GM19351 (cell line): ENCODE measurements at regions not wholly inside any gene's neighbourhood (a gene's known extent, or its start where the extent isn't known, plus 50 kb on each side); places are given as distances from the start of the nearest gene placed in this dataset.
"Not testable (repeated sequence)": the region's sequence is repeated elsewhere in the genome, so short reads cannot be mapped to it uniquely, and the experiment has no call there.

Experiments
- ATAC-seq: cut with Tn5 transposase; IDR thresholded peaks from one replicate; pipeline ENCODE4 v1.9.1; 2021; ENCODE audit warnings: mild to moderate bottlenecking, moderate library complexity; ENCODE audit not compliant: unreplicated experiment

DNA sequence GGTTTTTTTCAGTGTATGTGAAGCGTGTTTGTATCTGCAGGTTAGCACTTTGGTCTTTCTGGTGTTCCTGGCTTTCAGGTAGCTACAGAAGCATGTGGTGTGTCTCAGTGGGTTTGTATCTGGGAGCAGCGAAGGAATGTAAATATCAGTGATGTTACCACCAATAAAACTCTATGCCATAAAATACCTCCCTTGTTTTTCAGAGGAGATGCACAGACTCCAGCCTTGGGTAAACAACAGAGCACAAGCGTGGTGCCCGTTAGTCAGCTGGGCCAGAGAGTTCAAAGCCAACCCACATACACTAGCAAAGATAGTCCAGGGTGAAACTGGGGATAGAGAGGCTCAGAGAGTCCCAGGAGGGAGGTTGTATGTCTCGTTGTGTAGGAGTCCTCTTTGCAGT is 393.8 kb downstream of the SMOC2 start:
- no peak for ATAC-seq

DNA sequence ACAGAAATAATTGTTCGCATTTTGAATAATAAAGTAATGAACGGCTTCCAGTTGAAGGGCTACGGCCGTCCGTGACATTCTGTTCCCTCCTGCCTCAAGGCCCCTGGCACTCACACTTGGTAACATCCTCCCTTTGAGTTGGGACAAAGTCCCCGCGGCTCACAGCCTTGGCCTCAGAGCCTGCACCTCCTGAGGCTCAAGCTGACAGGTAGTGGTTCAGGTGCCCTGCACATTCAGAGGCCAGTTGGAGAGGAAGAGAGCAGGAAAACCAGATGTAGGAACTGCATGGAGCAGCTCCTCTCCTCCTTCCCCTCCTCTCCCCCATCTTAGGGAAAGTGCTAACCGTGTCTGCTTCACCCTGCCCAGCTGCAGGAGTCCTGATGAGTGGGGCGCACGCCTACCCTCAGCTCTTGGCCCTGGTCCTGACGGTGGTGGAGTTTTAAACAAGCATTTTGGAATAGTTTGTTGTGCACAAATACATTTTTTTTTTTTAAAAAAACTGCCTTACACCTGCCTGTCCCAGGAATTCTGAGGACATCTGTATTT is 393.1 kb downstream of the SMOC2 start:
- no peak for ATAC-seq

DNA sequence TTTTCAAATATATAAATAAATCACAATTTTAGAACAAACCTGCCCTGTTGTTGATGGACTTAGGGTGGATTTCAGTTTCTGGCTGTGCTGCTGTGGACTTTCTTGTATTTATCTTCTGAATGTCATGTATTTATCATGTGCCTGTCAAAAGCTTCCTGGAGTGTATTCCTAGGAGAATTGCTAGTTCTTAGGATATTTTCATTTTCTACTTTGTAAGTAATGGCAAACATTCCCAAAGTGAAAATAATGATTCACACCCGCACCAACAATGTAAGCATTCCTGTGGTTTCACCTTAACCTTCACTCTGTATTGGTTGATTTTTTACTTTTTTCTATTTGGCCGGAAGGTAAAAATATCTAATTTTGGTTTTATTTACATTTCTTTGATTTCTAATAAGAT is 387.8 kb downstream of the SMOC2 start:
- ATAC-seq, result no peak

DNA sequence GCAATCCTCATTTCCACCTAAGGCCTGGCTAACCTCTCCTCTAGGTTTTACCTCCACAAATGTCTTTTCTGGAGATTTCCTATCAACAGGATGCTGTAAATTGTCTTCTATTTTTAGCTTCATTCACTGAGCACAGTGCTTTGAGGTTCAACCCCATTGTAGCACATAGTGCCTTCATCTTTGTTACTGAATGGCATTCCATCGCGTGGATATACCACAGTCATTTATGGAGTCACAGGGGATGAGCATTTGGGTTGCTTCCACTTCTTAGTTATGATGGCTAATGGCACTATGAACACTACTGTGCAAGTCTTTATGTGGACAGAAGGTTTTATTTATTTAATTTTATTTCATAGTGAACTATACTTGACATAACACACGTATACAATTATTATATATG is 387.1 kb downstream of the SMOC2 start:
- ATAC-seq, result no peak

DNA sequence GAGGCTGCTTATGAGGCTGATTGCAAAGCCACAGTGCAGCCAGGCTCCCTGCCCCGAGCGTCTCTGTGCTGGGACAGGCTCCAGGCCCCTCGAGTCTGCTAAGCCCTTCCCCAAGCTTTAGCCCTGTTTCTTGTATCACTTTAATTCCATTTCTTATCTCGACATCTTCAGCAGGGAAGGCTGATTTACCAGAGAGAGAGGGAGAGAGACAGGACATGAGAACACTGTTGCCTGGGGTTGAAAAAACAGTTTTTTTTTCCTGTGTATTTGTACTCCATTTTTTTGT is 386.5 kb downstream of the SMOC2 start:
- ATAC-seq, result no peak

DNA sequence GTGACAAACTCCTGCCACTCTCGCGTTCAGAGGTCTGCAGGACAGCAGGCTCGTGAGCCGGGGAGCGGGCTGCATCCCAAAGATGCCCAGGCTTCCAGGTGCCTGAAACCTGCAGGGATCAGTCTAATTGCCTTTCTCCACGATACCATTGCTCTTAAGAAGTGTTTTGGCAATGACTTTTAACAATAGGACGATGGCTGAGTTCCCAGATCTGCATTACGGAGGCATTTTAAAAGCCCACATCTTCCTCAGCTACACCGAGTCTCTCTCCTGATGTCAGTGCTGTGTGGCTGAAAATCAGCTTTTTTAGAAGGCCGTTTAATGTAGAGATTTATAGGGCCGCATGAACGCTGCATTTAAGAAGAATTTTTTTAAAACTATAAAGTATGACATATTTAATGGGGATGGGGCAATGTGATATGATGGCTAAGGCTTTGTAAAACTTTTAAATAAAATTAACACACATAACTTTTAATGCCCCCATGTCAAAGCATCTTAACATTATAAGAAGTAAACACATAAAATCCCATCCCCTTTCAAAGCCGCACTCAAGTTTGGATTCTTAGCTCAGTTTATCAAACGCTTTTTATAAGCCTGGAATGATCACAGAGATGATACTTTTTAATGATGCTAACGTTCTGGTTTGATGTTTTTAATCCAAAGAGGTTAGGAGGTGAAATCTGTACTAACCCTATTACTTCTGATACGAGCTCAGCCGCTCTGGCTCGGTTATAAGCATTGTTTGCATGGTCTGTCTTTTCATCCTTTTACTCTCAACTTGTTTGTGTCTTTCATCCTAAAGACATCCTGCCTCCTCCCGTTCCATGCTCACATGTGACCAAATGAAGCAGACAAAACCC is 386.0 kb downstream of the SMOC2 start:
- ATAC-seq, result no peak

DNA sequence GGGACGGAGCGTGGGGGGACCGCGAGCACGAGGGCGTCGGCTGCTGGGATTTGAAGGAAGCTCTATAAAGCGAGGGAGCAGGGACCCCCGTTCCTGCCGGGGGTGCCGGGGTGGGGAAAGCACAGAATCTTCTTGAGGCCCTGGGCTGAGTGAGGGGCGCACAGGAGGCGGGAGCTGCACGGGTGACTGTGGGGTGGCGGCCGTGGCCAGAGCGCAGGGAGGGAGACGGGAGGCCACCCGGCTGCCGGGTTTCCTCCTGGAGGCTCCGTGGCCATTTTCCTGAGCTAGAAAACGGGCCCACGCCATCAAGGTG is 385.1 kb downstream of the SMOC2 start:
- no peak for ATAC-seq

DNA sequence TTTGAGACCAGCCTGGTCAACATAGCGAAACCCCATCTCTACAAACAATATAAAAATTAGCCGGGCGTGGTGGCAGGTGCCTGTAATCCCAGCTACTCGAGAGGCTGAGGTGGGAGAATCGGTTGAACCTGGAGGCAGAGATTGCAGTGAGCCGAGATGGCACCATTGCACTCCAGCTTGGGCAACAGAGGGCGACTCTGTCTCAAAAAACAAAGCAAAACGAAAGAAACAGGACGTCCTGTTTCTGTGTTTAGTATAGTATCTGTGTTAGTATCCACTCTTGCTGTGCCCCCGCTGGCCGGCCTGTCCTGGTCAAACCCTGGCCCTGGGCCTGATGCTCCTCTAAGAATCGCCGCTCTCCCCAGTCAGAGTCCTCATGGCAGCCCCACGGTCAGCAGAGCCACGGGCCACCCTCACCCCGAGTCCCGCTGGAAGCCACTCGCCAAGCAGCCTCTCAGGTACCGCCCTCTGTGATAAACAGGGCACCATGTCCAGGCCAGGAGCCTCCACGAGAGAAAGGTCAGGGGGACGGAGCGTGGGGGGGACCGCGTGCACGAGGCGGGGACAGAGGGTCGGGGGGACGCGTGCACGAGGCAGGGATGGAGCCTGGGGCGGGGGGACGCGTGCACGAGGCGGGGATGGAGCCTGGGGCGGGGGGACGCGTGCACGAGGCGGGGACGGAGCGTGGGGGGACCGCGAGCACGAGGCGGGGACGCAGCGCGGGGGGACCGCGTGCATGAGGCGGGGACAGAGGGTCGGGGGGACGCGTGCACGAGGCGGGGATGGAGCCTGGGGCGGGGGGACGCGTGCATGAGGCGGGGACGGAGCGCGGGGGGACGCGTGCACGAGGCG is 384.5 kb downstream of the SMOC2 start:
- no peak for ATAC-seq

DNA sequence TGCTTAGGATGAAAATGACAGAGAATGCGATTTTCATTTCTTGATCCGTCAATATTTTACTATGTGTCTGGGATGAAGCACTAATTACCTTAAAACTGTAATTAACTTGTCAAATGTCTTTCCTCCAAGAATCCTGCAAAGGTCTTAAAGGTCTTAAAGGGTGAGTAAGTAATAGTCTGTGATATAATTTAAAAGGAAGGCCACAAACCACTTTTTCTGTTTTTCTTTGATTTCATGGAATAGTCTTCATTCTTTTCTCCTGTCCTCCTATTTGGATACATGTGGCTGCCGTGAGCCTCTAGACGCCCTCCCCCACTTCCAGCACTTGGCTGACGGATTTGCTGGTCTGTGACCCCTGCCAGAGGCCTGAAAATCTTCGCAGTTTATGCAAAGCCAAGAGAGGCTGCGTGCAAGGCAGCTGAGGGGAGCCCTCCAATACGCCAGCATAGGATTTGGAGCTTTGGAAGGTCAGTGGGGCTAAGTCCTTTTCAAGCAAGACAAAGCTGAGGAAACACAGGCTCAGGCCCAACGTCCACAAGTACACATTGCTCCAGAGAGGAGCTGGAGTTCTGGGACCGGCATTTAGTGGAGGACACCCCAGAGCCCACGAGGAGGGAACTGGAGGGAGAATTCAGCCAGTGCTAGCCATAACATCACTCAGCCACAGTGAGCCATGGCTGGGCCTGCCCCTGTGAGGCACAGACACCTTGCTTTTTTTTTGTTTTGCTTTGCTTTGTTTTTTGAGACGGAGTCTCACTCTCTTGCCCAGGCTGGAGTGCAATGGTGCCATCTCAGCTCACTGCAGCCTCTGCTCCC is 382.6 kb downstream of the SMOC2 start:
- no peak for ATAC-seq

DNA sequence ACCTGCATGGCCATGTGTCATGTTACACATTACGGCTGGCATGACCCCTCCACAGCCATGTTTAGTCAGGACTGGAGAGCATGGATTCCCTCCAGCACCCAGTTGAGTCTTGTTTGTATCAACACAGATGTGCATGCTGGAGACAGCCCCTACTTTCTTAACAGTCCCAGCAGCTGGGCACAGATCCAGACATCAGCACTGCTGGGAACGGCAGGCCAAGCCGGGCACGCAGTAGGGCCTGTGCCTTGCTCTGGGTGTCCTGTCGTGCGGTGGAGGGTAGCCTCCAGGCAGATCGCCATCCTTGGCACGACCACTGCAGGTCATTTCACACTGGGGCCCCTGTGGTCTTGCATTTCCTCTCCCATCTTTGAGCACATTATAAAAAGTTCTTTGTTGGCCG is 381.4 kb downstream of the SMOC2 start:
- ATAC-seq, result no peak

DNA sequence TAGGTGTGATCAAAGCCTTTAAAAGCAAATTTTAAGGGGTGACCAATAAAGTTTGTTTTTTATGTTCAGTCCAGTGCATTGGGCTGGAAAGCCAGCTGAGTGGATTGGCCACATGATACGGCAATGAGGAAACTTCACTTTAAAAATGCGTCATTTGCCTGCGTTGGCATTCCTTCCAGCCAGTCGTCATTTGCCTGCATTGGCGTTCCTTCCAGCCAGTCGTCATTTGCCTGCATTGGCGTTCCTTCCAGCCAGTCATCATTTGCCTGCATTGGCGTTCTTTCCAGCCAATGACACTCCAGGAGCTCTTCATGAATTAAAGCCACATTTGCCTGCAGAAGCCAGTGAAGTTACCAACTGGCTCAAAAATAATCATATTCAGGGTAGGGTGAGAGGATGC is 378.6 kb downstream of the SMOC2 start:
- ATAC-seq, result no peak

DNA sequence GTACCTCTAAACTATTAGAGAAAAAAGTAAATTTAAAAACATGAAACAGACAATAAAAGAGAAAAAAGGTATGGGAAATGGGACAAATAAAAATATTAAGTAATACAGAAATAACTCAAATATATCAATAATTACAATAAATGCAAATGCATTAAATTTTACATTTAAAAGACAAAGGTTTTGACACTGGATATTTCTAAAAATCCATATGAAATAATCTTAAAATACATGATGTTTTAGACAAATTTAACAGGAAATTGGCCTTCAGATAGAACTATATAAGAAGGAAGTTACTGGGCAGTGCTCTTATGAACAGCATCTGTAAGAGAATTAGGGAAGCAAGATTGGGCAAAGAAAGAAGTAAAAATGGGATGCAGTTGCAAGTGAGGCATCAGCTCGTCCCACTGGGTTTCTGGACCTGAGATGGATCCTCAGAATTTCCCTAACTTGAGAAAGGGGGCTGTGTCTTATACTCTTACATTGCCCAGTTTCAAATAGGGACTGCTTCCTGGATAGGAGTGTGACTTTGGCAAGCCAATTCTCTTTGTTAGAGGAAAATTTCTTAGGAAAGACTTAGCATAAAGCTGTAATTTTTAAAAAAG is 376.7 kb downstream of the SMOC2 start:
- ATAC-seq, result no peak

DNA sequence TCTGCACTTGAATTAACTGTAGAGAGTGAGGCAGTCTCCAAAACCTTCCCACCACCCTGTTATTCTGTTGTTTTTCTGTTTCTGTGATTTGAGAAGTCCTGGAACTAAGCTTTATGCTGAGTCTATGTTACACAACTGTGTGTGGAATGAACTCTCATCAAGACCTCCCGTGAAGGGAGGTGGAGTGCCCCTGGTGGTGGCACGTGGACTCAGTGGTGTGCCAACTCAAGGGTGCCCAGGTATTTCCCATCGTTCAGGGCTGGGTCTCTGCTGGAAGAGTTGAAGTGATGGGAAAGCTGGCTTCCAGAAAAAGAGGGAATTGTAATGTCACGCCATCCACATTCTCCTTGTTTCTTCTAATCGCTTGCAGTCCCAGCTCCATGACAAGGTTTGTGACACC is 374.2 kb downstream of the SMOC2 start:
- ATAC-seq, result no peak

DNA sequence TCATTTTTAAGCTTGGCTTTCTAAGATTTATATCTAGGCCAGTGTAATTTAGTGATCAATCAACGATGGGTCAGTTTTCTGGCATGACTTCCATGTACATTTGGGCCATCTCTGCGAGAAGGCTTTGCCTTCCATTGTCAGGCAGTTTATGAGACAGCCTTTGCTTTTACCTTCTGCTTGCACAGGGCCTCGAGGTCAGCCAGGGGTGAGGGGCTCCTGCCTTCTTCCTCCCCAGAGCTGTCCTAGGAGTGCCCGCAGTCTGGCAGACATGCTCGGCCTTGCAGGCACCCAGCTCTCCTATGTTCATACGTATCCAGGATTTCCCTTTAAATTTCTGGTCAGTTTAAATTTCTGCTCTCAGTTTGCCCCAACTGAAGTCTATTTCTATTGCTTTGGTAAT is 367.2 kb downstream of the SMOC2 start:
- no peak for ATAC-seq

DNA sequence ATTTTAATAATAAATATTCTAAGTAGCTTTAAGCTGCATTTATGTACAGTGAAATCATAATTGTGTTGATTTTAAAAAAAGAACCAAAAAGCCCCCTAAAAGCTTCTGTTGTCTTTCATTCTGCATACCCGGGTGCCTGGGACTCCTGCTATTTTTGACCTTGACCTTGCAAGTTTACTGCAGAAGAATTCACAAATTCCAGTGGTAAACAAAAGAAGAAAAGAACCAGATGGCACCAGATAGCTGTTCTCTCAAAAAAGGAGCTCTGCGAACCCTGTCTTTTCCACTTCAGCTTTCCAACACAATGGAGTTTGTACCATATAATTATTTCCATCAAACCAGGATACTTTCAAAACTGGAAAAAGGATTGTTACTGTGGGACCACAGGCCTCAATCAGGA is 363.3 kb downstream of the SMOC2 start:
- no peak for ATAC-seq

DNA sequence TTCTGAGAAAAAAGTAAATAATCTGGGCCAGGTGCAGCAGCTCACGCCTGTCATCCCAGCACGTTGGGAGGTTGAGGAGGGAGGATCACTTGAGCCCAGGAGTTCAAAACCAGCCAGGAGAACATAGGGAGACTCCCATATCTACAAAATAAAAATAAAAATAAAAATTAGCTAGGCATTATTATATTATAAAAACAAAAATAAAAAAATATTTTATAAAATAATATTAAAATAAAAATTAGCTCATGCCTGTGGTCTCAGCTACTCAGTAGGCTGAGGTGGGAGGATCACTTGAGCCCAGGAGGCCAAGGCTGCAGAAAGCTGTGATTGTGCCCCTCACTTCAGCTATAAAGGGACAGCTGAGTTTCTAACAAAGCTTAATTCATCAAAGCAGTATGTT is 362.9 kb downstream of the SMOC2 start:
- no peak for ATAC-seq

DNA sequence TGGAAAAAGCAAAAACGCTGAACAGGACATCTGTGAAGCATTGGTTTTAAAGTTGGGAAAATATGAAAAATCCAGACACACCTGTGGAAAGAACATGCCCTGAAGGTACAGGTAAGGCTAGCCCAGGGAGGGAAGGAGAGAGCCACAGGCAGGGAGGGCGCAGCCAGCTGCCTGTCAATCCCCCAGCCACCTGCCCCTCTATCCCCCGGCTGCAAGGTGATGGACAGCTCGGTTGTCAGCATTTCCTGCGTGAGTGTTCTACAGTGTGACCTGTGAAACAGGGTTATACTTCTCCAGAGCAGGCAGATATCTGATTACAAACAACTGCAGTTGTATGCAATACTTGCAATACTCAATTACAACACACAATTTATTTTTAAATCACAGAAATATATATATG is 358.1 kb downstream of the SMOC2 start:
- ATAC-seq, result no peak

DNA sequence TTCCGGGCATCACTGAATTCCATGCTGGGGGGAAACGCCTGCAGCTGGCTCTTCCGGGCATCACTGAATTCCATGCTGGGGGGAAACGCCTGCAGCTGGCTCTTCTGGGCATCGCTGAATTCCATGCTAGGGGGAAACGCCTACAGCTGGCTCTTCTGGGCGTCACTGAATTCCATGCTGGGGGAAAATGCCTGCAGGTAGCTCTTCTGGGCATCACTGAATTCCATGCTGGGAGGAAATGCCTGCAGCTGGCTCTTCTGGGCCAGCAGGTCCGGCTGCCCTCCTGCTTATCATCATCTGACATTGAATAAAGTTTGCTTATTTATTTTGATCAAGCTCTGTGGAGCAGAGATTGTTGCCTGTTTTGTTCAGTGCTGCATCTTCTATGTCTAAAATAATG is 355.1 kb downstream of the SMOC2 start:
- no peak for ATAC-seq

DNA sequence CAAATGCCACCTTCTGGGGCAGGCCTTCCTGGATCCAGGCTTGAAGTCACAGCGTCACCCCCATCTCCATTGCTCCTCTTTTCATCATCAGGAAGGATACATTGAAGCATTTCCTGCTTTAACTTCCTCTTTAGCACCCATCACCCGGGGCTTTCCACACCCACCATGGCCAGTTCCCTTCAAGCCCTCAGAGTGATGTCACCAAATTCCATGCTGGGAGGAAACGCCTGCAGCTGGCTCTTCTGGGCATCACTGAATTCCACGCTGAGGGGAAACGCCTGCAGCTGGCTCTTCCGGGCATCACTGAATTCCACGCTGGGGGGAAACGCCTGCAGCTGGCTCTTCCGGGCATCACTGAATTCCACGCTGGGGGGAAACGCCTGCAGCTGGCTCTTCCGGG is 354.6 kb downstream of the SMOC2 start:
- ATAC-seq, result not testable (repeated sequence)

DNA sequence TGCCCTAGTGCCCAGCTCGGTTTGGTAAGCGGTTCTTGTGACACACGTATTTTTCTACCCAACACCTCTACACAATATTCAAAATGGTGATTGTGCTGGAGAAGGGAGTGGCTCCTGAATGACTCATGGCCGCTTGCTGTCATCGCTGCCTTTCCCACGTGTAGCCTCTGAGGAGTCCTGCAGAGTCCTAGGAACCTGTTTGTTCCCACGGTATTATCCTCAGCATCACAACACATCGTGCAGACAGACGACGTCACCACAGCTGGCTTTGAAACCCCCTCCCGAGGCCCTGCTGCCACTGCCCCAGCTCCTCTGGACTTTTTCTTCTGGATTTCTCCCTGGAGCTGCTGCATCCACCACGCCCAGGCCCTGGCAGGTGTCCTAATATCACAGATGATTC is 353.5 kb downstream of the SMOC2 start:
- ATAC-seq, result no peak

DNA sequence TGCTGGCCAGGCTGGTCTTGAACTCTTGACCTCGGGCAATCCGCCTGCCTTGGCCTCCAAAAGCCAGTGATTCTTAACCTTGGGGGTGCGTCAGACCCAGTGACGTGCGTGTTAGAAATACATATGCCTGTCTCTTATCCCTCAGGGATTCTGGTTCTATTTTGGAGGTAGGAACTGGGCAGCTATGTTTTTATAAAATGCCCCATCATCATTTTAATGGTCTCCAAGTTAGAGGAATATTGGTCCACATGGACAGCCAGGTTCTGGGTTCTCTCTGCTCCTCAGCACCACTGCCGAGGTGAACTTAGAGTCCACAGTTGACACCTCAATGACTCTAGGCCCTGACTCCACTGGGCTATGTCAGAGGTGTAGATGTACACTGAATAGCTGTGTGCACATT is 352.7 kb downstream of the SMOC2 start:
- no peak for ATAC-seq
